Vagina (tissue), 2 donors: ENCODE measurements at regions not wholly inside any gene's neighbourhood (a gene's known extent, or its start where the extent isn't known, plus 50 kb on each side); places are given as distances from the start of the nearest gene placed in this dataset.

Experiments used
- DNase-seq, 2 donors: peaks; one replicate each; pipeline ENCODE4 v3.0.0-alpha.2; 2017; ENCODE audit errors: extremely low spot score in 2 of 2
- H3K27ac ChIP-seq: fragments of 200-600 bp; sonication (generic); one replicate; pipeline ENCODE4 v1.5.1; 2019
- H3K27me3 ChIP-seq: fragments of 200-600 bp; sonication (generic); one replicate; pipeline ENCODE4 v1.5.1; 2019
- H3K36me3 ChIP-seq, 2 donors: fragments of 200-600 bp; sonication (generic); one replicate each; pipeline ENCODE4 v1.5.1; 2017 to 2019
- H3K4me1 ChIP-seq: fragments of 200-600 bp; sonication (generic); one replicate; pipeline ENCODE4 v1.5.1; 2019
- H3K4me3 ChIP-seq, 2 donors: fragments of 200-600 bp; sonication (generic); 1 replicate in 1 of 2; 2 replicates in 1 of 2; pipeline ENCODE4 v1.5.1; 2016 to 2019
- H3K9me3 ChIP-seq: fragments of 200-600 bp; sonication (generic); one replicate; pipeline ENCODE4 v1.5.1; 2019
- CTCF ChIP-seq, 3 experiments: fragments of 450-650 bp in 2 of 3; fragments of 200-600 bp in 1 of 3; sonication (generic) in 1 of 3; IDR thresholded peaks; one replicate each; pipeline ENCODE4 v1.5.1; 2017 to 2019; ENCODE audit warnings: antibody characterized with exemption in 3 of 3, mild to moderate bottlenecking in 2 of 3, moderate library complexity in 2 of 3
- POLR2A ChIP-seq, 2 donors: fragments of 450-650 bp; IDR thresholded peaks; one replicate each; pipeline ENCODE4 v1.6.1; 2017; ENCODE audit warnings: antibody characterized with exemption in 2 of 2, mild to moderate bottlenecking in 2 of 2, moderate library complexity in 2 of 2
- POLR2AphosphoS5 ChIP-seq, 2 donors: sonication (generic); formaldehyde crosslinking; IDR thresholded peaks; one replicate each; pipeline ENCODE4 v1.9.0; 2017; ENCODE audit warnings: antibody characterized with exemption in 2 of 2, mild to moderate bottlenecking in 2 of 2, low read depth in 1 of 2; ENCODE audit not compliant: insufficient read depth in 1 of 2
- intact Hi-C: fragments of 100-400 bp; cut with DNase I; formaldehyde crosslinking; loops from one replicate; pipeline ENCODE4 v1.15.1; 2023

- Histone ChIP-seq H3K27ac (no peak overlapping the region), H3K36me3 (no peaks in the 10 kb centered on the region), H3K4me3 (no peak overlapping the region), H3K9me3 (no peaks in the 10 kb centered on the region), H3K4me1 (no peaks in the 10 kb centered on the region), H3K27me3 (no peaks in the 10 kb centered on the region)
- intact Hi-C loops: no loop called here
- TF ChIP-seq POLR2A (IDR thresholded peaks at IDR 0.05) (no peak), POLR2AphosphoS5 (IDR thresholded peaks at IDR 0.05; ENCODE audit: insufficient read depth in 1 of 2, low read depth in 1 of 2) (no peak), CTCF (IDR thresholded peaks at IDR 0.05) (no peak)
- no peak for DNase-seq
These were observed 77.1 kb downstream of the ZNF281 start for GRCh38 chr1:200332716-200333115.

GRCh38 chr1:200330741-200331428 is 79.0 kb downstream of the ZNF281 start:
- Histone ChIP-seq H3K36me3 (no peaks in the 10 kb centered on the region), H3K27me3 (no peaks in the 10 kb centered on the region), H3K4me1 (no peaks in the 10 kb centered on the region), H3K27ac (no peak overlapping the region), H3K9me3 (no peaks in the 10 kb centered on the region), H3K4me3 (no peak overlapping the region)
- DNase-seq: no peak
- TF ChIP-seq CTCF (IDR thresholded peaks at IDR 0.05) (no peak), POLR2AphosphoS5 (IDR thresholded peaks at IDR 0.05; ENCODE audit: insufficient read depth in 1 of 2, low read depth in 1 of 2) (no peak), POLR2A (IDR thresholded peaks at IDR 0.05) (no peak)
- intact Hi-C loops: no loop called here

- Histone ChIP-seq H3K9me3 (no peaks in the 10 kb centered on the region), H3K27me3 (no peaks in the 10 kb centered on the region), H3K36me3 (no peaks in the 10 kb centered on the region), H3K4me1 (no peaks in the 10 kb centered on the region), H3K27ac (no peak overlapping the region), H3K4me3 (no peak overlapping the region)
- no peak for DNase-seq
- no peak for TF ChIP-seq CTCF (IDR thresholded peaks at IDR 0.05)
- TF ChIP-seq POLR2AphosphoS5 (IDR thresholded peaks at IDR 0.05; ENCODE audit: insufficient read depth in 1 of 2, low read depth in 1 of 2): no peak
- no peak for TF ChIP-seq POLR2A (IDR thresholded peaks at IDR 0.05)
- intact Hi-C loops: no loop called here
These were observed 80.5 kb downstream of the ZNF281 start for GRCh38 chr1:200329208-200329882.

GRCh38 chr1:200328379-200328778 is 81.5 kb downstream of the ZNF281 start:
- intact Hi-C loops: no loop called here
- TF ChIP-seq POLR2AphosphoS5 (IDR thresholded peaks at IDR 0.05; ENCODE audit: insufficient read depth in 1 of 2, low read depth in 1 of 2): no peak
- no peak for TF ChIP-seq POLR2A (IDR thresholded peaks at IDR 0.05)
- TF ChIP-seq CTCF (IDR thresholded peaks at IDR 0.05): no peak
- no peaks in the 10 kb centered on the region for H3K4me1 ChIP-seq

GRCh38 chr1:200323856-200324400 is 85.9 kb downstream of the ZNF281 start:
- intact Hi-C loops: no loop called here
- Histone ChIP-seq H3K9me3 (no peaks in the 10 kb centered on the region), H3K36me3 (no peaks in the 10 kb centered on the region), H3K4me1 (no peaks in the 10 kb centered on the region), H3K27me3 (no peaks in the 10 kb centered on the region), H3K27ac (no peak overlapping the region), H3K4me3 (no peak overlapping the region)
- no peak for TF ChIP-seq POLR2A (IDR thresholded peaks at IDR 0.05)
- no peak for TF ChIP-seq POLR2AphosphoS5 (IDR thresholded peaks at IDR 0.05; ENCODE audit: insufficient read depth in 1 of 2, low read depth in 1 of 2)
- TF ChIP-seq CTCF (IDR thresholded peaks at IDR 0.05): no peak
- no peak for DNase-seq

More at GRCh38 chr1:200328379-200328778, 81.5 kb downstream of the ZNF281 start:
- no peaks in the 10 kb centered on the region for H3K36me3 ChIP-seq
- H3K27me3 ChIP-seq: no peaks in the 10 kb centered on the region
- no peak for DNase-seq
- H3K27ac ChIP-seq: no peak overlapping the region
- no peaks in the 10 kb centered on the region for H3K9me3 ChIP-seq
- H3K4me3 ChIP-seq: no peak overlapping the region
